ENCODE measurements at regions not wholly inside any gene's neighbourhood (a gene's known extent, or its start where the extent isn't known, plus 50 kb on each side); places are given as distances from the start of the nearest gene placed in this dataset.
"Not testable (repeated sequence)": the region's sequence is repeated elsewhere in the genome, so short reads cannot be mapped to it uniquely, and the experiment has no call there.

GRCh38 chr3:182424006-182424405 lies 369.3 kb upstream of the ATP11B start:
- Histone ChIP-seq H3K9me3 (ENCODE audit: control insufficient read depth, insufficient read depth, low read length) (no peaks in the 10 kb centered on the region), H3K36me3 (ENCODE audit: control insufficient read depth, insufficient read depth, low read length) (no peaks in the 10 kb centered on the region), H3K27ac (ENCODE audit: low read depth, low read length) (no peak overlapping the region), H3K4me3 (ENCODE audit: low read depth, low read length) (no peak overlapping the region), H3K4me1 (ENCODE audit: control insufficient read depth, insufficient read depth, low read length) (no peaks in the 10 kb centered on the region), H3K27me3 (ENCODE audit: control insufficient read depth, insufficient read depth, low read length) (no peaks in the 10 kb centered on the region)
- 83% methylated on average over 1 of the region's 3 CpGs for WGBS (ENCODE audit: insufficient coverage)
- no peak for DNase-seq (ENCODE audit: low read depth in 4 of 6, low spot score in 6 of 6)

GRCh38 chr3:182425926-182426718 lies 367.2 kb upstream of the ATP11B start:
- H3K9me3 ChIP-seq (ENCODE audit: control insufficient read depth, insufficient read depth, low read length); H3K36me3 ChIP-seq (ENCODE audit: control insufficient read depth, insufficient read depth, low read length); DNase-seq (ENCODE audit: low read depth in 4 of 6, low spot score in 6 of 6); H3K27ac ChIP-seq (ENCODE audit: low read depth, low read length); H3K4me1 ChIP-seq (ENCODE audit: control insufficient read depth, insufficient read depth, low read length); H3K4me3 ChIP-seq (ENCODE audit: low read depth, low read length); H3K27me3 ChIP-seq (ENCODE audit: control insufficient read depth, insufficient read depth, low read length): not testable (repeated sequence)
- 83% methylated on average over 7 of the region's 32 CpGs for WGBS (ENCODE audit: insufficient coverage)

- H3K9me3 ChIP-seq (ENCODE audit: control insufficient read depth, insufficient read depth, low read length); H3K4me1 ChIP-seq (ENCODE audit: control insufficient read depth, insufficient read depth, low read length); H3K27me3 ChIP-seq (ENCODE audit: control insufficient read depth, insufficient read depth, low read length); H3K4me3 ChIP-seq (ENCODE audit: low read depth, low read length); DNase-seq (ENCODE audit: low read depth in 4 of 6, low spot score in 6 of 6); H3K27ac ChIP-seq (ENCODE audit: low read depth, low read length); H3K36me3 ChIP-seq (ENCODE audit: control insufficient read depth, insufficient read depth, low read length): not testable (repeated sequence)
- WGBS (ENCODE audit: insufficient coverage): 100% methylated on average over 2 of the region's 6 CpGs
Observed at GRCh38 chr3:182431972-182432371, 361.3 kb upstream of the ATP11B start.

GRCh38 chr3:182435860-182436259 lies 357.4 kb upstream of the ATP11B start:
- Histone ChIP-seq H3K27ac (ENCODE audit: low read depth, low read length) (no peak overlapping the region), H3K9me3 (ENCODE audit: control insufficient read depth, insufficient read depth, low read length) (no peaks in the 10 kb centered on the region), H3K27me3 (ENCODE audit: control insufficient read depth, insufficient read depth, low read length) (no peaks in the 10 kb centered on the region), H3K4me3 (ENCODE audit: low read depth, low read length) (no peak overlapping the region), H3K4me1 (ENCODE audit: control insufficient read depth, insufficient read depth, low read length) (no peaks in the 10 kb centered on the region), H3K36me3 (ENCODE audit: control insufficient read depth, insufficient read depth, low read length) (no peaks in the 10 kb centered on the region)
- DNase-seq (ENCODE audit: low read depth in 4 of 6, low spot score in 6 of 6): no peak
- WGBS (ENCODE audit: insufficient coverage): no CpG with 5 or more reads among the region's 1 CpG

GRCh38 chr3:182436547-182436946 lies 356.8 kb upstream of the ATP11B start:
- H3K4me3 ChIP-seq (ENCODE audit: low read depth, low read length): no peak overlapping the region
- no peaks in the 10 kb centered on the region for H3K27me3 ChIP-seq (ENCODE audit: control insufficient read depth, insufficient read depth, low read length)
- no peak for DNase-seq (ENCODE audit: low read depth in 4 of 6, low spot score in 6 of 6)
- H3K27ac ChIP-seq (ENCODE audit: low read depth, low read length): no peak overlapping the region
- no peaks in the 10 kb centered on the region for H3K4me1 ChIP-seq (ENCODE audit: control insufficient read depth, insufficient read depth, low read length)
- no CpG with 5 or more reads among the region's 6 CpGs for WGBS (ENCODE audit: insufficient coverage)
- H3K9me3 ChIP-seq (ENCODE audit: control insufficient read depth, insufficient read depth, low read length): no peaks in the 10 kb centered on the region
- no peaks in the 10 kb centered on the region for H3K36me3 ChIP-seq (ENCODE audit: control insufficient read depth, insufficient read depth, low read length)

GRCh38 chr3:182438398-182438797 lies 354.9 kb upstream of the ATP11B start:
- H3K36me3 ChIP-seq (ENCODE audit: control insufficient read depth, insufficient read depth, low read length): no peaks in the 10 kb centered on the region
- no peaks in the 10 kb centered on the region for H3K4me1 ChIP-seq (ENCODE audit: control insufficient read depth, insufficient read depth, low read length)
- H3K27me3 ChIP-seq (ENCODE audit: control insufficient read depth, insufficient read depth, low read length): no peaks in the 10 kb centered on the region
- H3K9me3 ChIP-seq (ENCODE audit: control insufficient read depth, insufficient read depth, low read length): no peaks in the 10 kb centered on the region
- no peak for DNase-seq (ENCODE audit: low read depth in 4 of 6, low spot score in 6 of 6)
- no peak overlapping the region for H3K4me3 ChIP-seq (ENCODE audit: low read depth, low read length)
- no peak overlapping the region for H3K27ac ChIP-seq (ENCODE audit: low read depth, low read length)
- no CpG with 5 or more reads among the region's 1 CpG for WGBS (ENCODE audit: insufficient coverage)

- Histone ChIP-seq H3K27me3 (ENCODE audit: control insufficient read depth, insufficient read depth, low read length) (no peaks in the 10 kb centered on the region), H3K36me3 (ENCODE audit: control insufficient read depth, insufficient read depth, low read length) (no peaks in the 10 kb centered on the region), H3K9me3 (ENCODE audit: control insufficient read depth, insufficient read depth, low read length) (no peaks in the 10 kb centered on the region), H3K4me3 (ENCODE audit: low read depth, low read length) (no peak overlapping the region), H3K4me1 (ENCODE audit: control insufficient read depth, insufficient read depth, low read length) (no peaks in the 10 kb centered on the region), H3K27ac (ENCODE audit: low read depth, low read length) (no peak overlapping the region)
- DNase-seq (ENCODE audit: low read depth in 4 of 6, low spot score in 6 of 6): no peak
Observed at GRCh38 chr3:182440101-182440500, 353.2 kb upstream of the ATP11B start.

- DNase-seq (ENCODE audit: low read depth in 4 of 6, low spot score in 6 of 6): no peak
- Histone ChIP-seq H3K27me3 (ENCODE audit: control insufficient read depth, insufficient read depth, low read length) (no peaks in the 10 kb centered on the region), H3K4me3 (ENCODE audit: low read depth, low read length) (no peak overlapping the region), H3K9me3 (ENCODE audit: control insufficient read depth, insufficient read depth, low read length) (no peaks in the 10 kb centered on the region), H3K36me3 (ENCODE audit: control insufficient read depth, insufficient read depth, low read length) (no peaks in the 10 kb centered on the region), H3K4me1 (ENCODE audit: control insufficient read depth, insufficient read depth, low read length) (no peaks in the 10 kb centered on the region), H3K27ac (ENCODE audit: low read depth, low read length) (no peak overlapping the region)
- WGBS (ENCODE audit: insufficient coverage): 80% methylated on average over 4 of the region's 5 CpGs
Observed at GRCh38 chr3:182445576-182445975, 347.7 kb upstream of the ATP11B start.

GRCh38 chr3:182450942-182451787 lies 342.1 kb upstream of the ATP11B start:
- no peak overlapping the region for H3K4me3 ChIP-seq (ENCODE audit: low read depth, low read length)
- H3K9me3 ChIP-seq (ENCODE audit: control insufficient read depth, insufficient read depth, low read length): no peaks in the 10 kb centered on the region
- no peaks in the 10 kb centered on the region for H3K36me3 ChIP-seq (ENCODE audit: control insufficient read depth, insufficient read depth, low read length)
- 72% methylated on average over 5 of the region's 6 CpGs for WGBS (ENCODE audit: insufficient coverage)
- H3K4me1 ChIP-seq (ENCODE audit: control insufficient read depth, insufficient read depth, low read length): no peaks in the 10 kb centered on the region
- no peaks in the 10 kb centered on the region for H3K27me3 ChIP-seq (ENCODE audit: control insufficient read depth, insufficient read depth, low read length)
- no peak for DNase-seq (ENCODE audit: low read depth in 4 of 6, low spot score in 6 of 6)
- no peak overlapping the region for H3K27ac ChIP-seq (ENCODE audit: low read depth, low read length)

- Histone ChIP-seq H3K9me3 (ENCODE audit: control insufficient read depth, insufficient read depth, low read length) (no peaks in the 10 kb centered on the region), H3K4me3 (ENCODE audit: low read depth, low read length) (no peak overlapping the region)
- WGBS (ENCODE audit: insufficient coverage): no CpG with 5 or more reads among the region's 2 CpGs
Observed at GRCh38 chr3:182451871-182452270, 341.4 kb upstream of the ATP11B start.

More at GRCh38 chr3:182451871-182452270, 341.4 kb upstream of the ATP11B start:
- Histone ChIP-seq H3K36me3 (ENCODE audit: control insufficient read depth, insufficient read depth, low read length) (no peaks in the 10 kb centered on the region), H3K27ac (ENCODE audit: low read depth, low read length) (no peak overlapping the region), H3K27me3 (ENCODE audit: control insufficient read depth, insufficient read depth, low read length) (no peaks in the 10 kb centered on the region), H3K4me1 (ENCODE audit: control insufficient read depth, insufficient read depth, low read length) (no peaks in the 10 kb centered on the region)
- no peak for DNase-seq (ENCODE audit: low read depth in 4 of 6, low spot score in 6 of 6)
